DMS114 treated with DMSO at 0.1 percent for 48 hours (cell line): ENCODE measurements at regions not wholly inside any gene's neighbourhood (a gene's known extent, or its start where the extent isn't known, plus 50 kb on each side); places are given as distances from the start of the nearest gene placed in this dataset.
"Not testable (repeated sequence)": the region's sequence is repeated elsewhere in the genome, so short reads cannot be mapped to it uniquely, and the experiment has no call there.

Experiments
- DNase-seq: peaks from one replicate; lab custom pipeline; 2025; ENCODE audit not compliant: unreplicated experiment; lab: John Stamatoyannopoulos, UW

DNA sequence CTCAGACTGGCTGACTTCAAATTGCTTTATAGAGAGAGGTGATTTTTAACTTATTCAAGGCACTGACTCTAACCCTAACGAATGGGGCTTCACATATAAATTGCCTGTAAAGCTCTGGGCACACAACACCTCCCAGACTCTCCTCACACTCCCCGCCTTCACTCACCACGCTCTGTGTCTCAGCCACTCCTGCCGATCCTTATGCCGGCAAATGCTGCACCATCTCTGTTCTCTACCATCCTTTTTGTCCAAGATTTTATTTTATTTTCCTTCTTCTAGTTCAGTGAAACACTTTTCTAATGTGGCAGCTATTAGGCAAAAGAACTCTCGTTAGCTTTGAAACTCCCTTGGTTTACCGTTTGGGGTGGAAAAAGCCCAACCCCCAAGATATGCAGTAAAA lies 446.1 kb upstream of the TMEM132C start:
- no peak for DNase-seq

DNA sequence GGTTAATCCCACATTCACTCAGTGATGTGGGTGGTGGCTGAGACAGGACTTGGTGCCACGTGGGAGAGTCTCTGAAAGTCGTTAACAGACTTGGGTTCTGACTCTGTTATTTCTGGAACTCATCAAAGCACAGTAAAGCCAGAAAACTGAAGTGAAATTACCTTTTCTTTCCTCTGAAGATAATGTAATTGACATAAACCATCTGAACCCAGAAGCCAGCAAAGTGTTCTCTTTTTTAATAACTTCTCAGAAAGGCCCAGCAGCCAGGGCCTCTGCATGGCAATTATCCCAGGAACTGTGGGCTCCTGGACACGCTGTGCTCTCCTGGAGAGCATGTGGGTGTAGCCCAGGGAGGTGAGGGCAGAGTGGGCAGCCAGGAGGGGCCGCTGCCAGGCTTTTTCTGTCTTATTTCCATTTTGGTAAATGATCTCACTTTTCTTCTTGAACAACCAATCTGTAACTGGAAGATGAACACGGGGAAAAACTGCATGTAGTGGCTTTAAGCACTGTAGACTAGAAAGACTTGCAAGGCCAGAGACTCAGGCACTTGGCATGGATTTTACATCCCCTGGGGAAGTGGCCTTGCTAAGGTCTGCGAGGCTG lies 444.1 kb upstream of the TMEM132C start:
- DNase-seq, result no peak

DNA sequence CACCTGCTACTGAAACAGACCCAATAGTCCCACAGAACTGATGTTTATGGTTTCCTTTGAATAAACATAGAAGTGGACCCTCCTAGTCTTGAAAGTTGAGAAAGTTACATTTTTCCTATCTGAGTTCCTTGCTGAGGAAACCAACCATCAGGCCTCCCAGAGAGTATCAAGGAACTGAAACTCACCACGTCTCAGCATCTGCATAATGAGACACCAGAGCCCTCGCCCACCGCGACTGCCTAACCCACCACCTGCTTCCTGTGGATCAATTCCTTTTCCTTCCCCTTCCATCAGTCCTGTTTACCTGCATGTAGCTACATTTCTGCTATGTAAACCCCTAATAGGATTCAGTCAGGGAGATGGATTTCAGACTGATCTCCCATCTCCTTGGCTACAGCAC lies 443.2 kb upstream of the TMEM132C start:
- no peak for DNase-seq

DNA sequence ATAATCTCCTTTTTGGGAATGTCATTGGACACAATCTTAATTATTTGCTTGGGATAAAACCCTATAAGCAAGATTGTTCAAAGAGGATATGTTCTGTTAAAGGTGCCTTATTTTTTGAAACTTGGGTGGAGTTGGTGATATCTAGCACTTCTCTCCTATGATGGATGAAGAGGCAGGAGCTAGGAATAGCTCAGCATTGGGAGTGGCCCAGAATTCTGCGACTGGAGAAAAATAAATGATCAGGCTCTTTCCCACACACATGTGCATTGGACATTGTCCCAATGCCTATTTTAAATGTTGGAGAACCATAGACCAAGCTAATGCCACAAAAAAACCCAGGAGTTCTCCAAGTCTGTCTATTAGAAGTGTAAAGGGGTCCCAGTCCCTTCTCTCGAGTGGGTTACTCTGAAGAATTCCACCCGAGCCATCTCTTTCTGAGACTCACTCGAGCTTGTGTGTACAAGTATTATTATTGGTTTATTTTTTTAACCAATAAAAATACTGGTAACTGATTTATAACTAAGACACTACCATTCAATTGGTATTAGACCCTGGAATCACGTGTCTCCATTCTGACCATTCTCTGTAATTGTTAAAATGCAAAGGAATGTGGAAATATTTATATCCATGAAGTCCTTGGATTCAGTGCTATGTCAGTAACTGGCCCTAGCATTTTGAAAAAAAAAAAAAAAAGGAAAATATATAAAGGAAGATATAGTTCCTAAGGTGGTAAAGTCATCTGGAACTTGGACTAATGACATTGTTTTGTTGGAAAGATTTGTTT lies 437.5 kb upstream of the TMEM132C start:
- DNase-seq, result no peak

DNA sequence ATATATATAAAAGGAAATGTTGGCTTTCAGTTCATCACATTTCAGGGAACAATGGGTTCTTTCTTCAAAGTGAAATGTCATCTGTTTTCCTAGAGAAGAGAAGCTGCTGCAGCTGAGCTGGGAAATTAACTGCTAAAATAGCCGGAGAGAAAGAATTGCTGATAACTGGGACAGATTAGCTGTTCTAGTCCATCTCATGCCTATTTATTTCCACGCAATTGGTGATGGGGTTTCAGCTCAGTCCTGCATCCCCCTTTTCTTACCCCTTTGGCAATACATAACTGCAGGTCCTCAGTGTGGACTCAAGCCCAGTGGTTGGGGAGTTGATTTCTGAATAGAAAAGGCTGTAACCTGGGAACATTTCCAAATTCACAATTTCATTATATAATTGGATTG lies 436.9 kb upstream of the TMEM132C start:
- no peak for DNase-seq

DNA sequence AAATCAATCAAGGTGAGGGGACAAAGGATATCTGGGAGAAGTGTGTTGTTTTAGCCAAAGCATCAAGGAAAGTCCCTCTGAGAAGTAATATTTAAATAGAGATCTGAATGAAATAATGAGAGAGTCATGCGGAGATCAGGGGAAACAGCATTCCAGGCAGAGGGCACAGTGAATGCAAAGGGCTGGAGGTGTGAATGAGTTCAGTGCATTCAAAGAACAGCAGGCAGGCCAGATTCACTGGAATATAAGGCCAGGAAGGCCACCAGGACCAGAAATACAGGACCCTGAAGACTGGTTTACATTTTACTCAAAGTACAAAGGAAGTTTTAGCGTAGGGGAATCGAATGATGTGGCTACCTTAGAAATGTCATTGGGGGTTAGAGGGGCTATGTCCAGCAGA lies 436.2 kb upstream of the TMEM132C start:
- no peak for DNase-seq

DNA sequence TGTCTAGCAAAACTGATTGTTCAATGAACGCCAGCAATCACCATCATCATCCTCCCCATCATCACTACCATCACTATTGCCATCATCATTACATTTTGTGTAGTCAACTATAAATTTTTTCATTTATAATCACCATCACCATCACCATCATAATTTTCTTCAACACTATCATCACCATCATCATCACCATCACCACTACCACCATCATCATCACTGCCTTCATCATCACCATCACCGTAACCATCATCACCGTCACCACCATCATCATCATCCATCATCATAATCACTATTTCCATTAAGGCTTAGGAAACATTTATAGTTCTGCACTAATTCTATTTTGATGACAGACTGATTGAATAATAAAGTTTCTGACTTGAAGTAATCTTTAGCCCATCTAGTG lies 434.8 kb upstream of the TMEM132C start:
- DNase-seq, result no peak

DNA sequence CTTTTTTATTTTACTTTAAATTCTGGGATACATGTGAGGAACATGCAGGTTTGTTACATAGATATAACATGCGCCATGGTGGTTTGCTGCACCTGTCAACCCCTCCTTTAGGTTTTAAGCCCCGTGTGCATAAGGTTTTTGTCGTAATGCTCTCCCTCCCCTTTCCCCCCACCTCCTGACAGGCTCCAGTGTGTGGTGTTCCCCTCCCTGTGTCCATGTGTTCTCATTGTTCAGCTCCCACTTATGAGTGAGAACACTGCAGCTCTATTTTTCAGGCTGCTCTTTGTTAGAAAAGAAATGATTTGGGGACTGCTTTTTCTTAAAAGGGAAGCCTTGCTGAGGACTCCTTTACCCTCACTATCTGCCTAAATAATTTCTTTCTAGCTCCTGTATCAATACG lies 430.2 kb upstream of the TMEM132C start:
- DNase-seq, result not testable (repeated sequence)

DNA sequence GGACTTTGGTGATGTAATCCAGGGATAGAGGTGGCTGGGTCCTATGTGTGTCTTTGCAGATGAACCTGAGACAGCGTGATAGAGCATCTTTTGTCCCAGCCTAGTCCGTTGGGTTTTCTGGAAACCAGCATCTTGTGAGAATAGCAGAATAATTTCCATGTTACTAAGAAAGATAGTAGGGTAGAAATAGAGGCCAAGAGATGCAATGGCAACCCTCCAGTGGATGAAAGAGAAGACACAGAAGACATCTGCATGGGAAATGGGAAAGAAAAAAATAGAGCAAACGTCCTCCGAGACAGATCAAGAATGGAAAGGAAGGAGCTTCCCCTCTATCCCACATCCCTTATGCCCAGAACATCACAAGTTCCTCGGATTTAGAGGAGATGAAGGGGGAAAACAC lies 409.3 kb upstream of the TMEM132C start:
- no peak for DNase-seq

DNA sequence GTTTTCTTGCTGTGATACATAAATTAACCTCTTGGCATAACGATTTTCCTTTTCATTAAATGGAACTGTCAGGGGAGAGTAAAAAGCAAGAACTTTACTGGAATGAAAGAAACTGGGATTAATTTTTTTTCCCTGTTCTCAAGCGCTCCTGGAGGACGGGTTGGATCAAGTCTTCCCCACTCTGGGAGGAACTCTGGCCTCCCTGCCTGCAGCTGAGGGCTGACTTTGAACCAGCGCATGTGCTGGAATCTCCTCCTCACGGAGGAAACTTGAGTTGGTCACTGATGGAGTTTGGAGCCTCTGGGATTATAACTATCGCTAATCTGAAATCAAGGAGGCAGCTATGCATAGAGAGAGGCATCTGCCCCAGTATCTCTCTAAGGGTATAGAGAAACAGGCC lies 406.4 kb upstream of the TMEM132C start:
- no peak for DNase-seq

DNA sequence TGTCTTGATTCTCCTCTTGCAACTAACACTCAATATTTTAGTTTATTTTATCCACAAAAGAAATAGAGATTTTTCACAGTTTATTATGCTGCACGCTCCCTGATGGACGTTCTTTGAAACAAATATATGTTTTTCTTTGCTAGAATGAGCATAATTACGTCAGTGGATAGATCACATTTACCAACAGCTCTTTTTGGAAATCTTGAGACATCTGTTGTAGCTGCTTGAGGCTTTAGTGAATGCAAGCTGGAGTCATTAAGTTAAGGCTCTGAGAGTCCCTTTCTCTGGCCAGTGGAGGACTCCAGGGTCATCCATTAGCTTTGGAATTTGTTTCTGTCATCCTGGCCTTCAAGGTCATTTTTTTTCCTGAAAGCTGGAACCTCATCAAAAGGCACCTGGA lies 405.6 kb upstream of the TMEM132C start:
- DNase-seq, result no peak

DNA sequence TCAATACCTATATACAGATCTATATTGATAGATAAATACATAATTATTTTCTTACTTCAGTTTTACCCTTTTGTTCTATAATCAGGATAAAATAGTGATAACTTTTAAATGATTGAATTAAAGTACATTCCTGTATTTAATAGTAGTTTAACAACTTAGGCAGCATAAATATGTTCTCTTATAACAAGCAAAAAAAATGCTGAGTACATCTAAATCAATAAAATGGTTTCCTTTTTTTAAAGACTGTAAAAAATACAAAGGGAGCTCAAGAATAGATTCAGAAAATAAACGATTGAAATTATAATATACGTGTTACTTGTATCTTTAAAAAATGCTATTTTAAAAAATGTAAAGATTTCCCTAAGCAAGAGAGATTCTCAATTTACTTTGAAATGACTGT lies 393.7 kb upstream of the TMEM132C start:
- DNase-seq, result no peak

DNA sequence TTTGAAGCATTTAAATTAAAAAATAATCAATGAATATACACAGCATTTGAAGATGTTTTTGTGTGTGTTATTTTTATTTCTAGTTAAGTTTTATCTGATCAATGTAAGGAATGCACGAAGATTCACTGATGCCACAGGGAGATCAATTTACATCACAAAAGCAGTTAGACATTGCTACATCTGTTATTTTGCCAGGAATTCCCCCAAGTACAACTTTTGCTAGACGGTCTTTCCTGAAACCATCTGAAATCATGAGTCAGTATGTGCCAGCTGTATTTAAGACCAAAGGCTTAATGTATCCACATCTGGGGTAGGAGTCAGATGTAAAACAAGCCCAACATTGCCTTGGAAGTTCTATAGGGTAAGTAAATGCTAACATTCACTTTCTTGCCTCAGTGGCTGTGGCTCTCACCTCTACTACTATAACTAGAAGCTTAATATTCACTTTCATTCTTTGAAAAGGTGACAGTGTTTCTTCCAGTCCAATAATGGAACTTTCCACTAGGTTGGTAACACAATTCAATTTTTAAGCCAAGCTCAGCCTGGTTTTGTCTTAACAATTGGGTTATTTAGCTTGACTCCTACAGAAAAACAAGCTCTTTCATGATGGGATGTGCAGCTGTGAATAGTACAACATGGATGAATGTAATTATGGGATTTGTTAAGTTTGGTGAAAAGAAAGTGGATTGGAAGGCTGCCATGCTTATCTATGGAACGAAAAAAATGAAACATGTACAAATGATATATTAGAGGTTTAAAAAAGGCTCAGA lies 385.4 kb upstream of the TMEM132C start:
- no peak for DNase-seq

DNA sequence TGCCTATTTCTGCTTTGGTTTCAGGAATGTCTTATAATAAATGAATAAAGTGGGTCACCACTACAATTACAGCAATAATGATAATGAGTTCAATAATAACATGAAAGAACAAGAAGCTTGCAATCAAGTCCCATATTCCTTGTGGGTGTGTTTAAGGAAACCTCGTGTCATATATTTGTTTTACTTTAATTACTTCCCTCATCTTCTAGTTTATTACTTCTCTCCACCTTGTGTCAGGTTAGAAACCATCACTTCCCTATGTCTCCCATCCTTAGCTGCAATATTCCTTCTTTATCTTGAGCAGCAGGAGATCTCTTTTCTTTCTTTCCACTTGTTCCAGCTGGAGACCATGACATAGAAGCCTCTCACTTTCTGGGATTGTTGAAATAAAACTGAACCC lies 384.0 kb upstream of the TMEM132C start:
- no peak for DNase-seq

DNA sequence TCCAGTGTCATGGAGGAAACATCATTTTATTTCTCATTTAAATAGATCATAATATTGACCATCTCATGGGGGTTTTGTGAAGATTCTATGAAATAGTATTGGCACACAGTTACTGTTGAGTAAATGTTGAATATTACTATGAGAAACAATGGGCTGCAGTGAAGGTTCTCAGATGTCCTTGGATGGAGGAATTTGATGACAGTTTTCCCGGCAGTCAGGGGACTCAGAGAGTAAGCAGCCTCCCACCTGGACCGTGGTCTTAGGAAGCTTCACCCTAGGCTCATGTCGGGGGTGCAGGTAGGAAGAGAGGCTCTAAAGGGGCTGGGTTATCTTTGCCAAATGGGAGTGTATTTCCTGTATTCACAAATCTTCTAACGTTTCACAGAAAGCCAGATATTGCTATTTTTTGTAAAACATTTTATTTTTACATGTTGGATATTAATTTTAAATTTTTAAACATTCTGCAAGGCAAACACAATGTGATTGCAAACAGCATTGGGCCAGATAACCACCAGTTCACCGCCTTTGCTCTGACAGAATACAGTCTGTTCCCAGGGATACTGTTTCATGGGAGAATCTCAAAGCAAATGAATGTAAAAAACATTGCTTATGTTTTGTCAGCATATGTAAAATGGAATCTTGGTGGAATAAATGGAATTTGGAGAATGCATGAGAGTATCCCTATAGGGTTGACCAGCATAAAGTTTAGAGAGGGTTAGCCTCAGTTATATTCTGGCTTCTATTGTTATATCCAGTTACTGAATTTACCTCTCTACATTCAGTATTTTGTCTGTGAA lies 380.8 kb upstream of the TMEM132C start:
- no peak for DNase-seq

DNA sequence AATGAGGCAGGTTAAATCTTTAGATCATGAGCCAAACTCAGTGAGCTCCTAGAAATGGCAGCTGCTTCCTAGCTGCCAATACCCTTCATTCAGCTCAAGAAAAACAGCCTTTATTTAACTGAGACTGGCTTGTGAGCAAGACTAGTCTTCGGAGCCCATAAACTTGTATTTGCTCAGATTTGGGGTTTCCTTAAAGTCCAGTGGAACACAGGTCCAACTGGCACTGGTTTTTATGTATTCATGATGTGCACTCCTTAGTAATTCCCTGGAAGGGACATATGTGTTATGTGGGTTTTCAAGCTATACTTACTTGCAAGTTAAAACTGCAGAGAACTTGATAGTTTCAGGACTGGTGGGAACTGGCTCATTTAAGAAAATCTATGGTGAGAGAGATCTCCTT lies 380.1 kb upstream of the TMEM132C start:
- DNase-seq, result no peak

DNA sequence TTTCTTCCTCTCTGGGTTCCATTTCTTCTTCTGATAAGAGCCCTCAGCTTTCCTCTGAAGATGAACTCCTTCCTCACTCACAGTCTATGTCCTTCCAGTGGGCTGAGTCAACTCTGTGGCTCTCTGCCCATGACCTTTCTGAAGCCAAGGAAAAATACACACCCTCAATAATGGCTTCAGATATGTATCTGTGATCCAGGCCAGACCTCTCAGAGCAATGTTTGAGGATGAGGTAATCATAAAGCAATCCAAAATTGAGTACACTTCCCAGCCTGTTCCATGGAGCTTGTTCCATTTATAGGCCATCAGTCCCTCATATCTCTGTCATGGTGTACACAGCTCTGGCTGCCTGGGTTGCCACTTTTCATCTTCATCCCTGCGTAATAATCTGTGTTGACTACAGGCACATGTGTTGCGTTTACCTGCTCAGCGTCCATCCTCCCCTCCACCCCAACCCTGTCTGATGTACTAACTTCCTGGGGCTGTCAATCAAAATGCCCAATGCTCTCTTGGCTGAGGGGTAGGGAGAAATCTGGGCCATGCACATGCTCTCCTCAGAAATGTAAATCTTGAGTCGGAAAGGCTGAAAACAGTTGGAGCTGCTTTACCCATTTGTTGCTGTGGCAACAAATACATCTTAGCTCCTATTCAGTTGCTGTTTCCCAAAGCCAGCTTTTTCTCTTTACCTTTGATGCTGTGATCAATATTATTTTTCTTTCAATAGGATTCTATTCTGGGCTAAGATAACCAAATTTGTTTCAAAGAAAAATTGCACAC lies 377.8 kb upstream of the TMEM132C start:
- no peak for DNase-seq

DNA sequence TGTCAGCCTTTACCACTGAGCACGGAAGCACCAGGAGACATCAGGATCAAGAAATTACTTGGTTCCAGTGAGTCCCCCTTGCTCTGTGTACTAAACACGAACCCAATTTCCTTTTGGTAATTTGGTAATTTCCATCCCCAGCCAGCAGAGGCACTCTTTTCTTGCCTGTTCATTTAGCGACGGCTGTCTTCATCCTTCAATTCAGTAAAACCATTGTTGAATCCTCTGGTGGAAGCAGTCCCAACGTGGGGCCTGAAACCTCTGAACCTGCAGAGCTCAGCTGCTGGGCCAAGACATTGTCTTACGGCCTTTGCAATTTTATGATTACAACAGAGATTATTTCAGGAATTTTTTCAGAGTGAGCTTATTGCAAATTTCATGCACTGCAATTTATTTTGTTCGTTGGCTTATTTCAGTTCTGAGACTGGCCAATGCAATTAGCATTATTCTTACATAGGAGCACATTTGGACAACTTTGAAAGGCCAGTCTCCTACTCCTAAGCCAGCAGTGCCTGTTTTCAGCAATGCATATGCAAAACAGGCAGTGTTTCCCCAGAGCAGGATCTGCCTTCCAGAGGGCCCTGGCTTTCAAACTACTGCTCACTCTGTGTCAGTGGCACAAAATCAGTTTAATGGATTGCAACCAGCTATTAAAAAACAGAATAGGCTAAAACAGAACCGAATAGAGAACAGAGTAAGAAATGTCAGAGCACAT lies 372.9 kb upstream of the TMEM132C start:
- DNase-seq, result no peak

DNA sequence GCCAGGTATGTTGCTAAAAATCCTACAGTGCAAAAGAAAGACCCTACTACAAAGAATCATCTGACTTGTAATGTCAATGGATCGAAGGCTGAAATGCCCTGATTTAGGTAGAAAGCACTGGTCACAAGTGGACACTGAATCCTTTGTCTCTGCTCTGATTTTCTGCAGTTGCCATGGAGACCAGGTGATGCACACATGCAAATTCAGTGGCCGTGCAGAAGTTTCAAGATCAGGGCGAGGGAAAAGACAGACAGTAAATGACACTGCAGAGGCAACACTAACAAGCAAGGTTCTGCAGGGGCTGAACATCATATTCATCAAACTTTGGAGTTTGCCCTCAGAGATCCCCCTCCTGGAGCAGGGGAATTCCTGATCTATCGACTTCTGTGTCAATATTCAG lies 370.3 kb upstream of the TMEM132C start:
- no peak for DNase-seq

DNA sequence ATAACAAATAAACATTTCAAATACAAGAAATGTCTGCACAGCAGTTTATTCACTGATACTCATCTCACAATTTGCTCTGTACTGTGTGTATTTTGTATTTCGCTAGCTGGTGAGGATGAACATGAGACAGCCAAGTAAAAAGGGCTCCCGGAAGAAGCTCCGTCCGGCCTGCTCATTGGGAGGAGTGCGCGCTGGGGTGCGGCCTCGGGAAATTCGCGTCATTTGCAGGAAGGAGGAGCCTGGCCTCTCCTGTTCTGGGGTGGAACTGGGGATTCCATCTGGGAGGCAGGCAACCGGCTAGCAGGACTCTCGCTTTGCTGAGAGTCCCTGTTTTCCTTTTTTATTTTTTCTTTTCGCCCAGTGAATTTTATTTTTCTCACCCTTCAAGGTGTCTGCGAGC lies 368.4 kb upstream of the TMEM132C start:
- no peak for DNase-seq
